IMR-90 (cell line): ENCODE measurements at regions not wholly inside any gene's neighbourhood (a gene's known extent, or its start where the extent isn't known, plus 50 kb on each side); places are given as distances from the start of the nearest gene placed in this dataset.

Experiments used
- ATAC-seq: fragments of 200-7000 bp; cut with Tn5 transposase; 2 replicates; pipeline ENCODE4 v1.9.1; 2020; ENCODE audit warnings: low read depth, mild to moderate bottlenecking, moderate library complexity
- BruUV-seq: library from RNA; stranded (reverse); fragments of 400-500 nt; replicated peaks from 2 replicates; lab custom pipeline; 2021; lab: Mats Ljungman, UMichigan
- CTCF ChIA-PET: fragments of 300-600 bp; formaldehyde crosslinking; extraction: SDS; loops from one replicate; lab custom pipeline; 2021; ENCODE audit warnings: antibody characterized with exemption; lab: Yijun Ruan, JAX
- POLR2A ChIA-PET: fragments of 300-600 bp; sonication (Branson Sonifier 250); formaldehyde crosslinking; loops from one replicate; lab custom pipeline; 2022; ENCODE audit warnings: antibody characterized with exemption; ENCODE audit not compliant: unreplicated experiment; lab: Charles Lee
- DNase-seq: peaks from one replicate; pipeline ENCODE4 v3.0.0; 2013
- H2AFZ ChIP-seq: replicated peaks from 2 replicates; pipeline ENCODE3; 2013; ENCODE audit warnings: low read length, mild to moderate bottlenecking; ENCODE audit not compliant: poor library complexity
- H2AK5ac ChIP-seq: 2 replicates; pipeline ENCODE4 v1.6.1; 2013; ENCODE audit warnings: low read depth, low read length, inconsistent platforms
- H2AK9ac ChIP-seq: replicated peaks from 2 replicates; pipeline ENCODE3; 2013; ENCODE audit warnings: mild to moderate bottlenecking, low read depth, low read length, moderate library complexity; ENCODE audit not compliant: poor library complexity
- H2BK120ac ChIP-seq: 2 replicates; pipeline ENCODE4 v1.6.1; 2013; ENCODE audit warnings: low read depth, low read length, inconsistent platforms
- H2BK15ac ChIP-seq: 3 replicates; pipeline ENCODE4 v1.6.1; 2013; ENCODE audit warnings: low read depth, low read length, inconsistent platforms
- H2BK20ac ChIP-seq: 2 replicates; pipeline ENCODE4 v1.6.1; 2013; ENCODE audit warnings: low read depth, mild to moderate bottlenecking, inconsistent platforms, low read length, moderate library complexity
- H2BK5ac ChIP-seq: 2 replicates; pipeline ENCODE4 v1.6.1; 2013; ENCODE audit warnings: mild to moderate bottlenecking, low read depth, low read length, inconsistent platforms; ENCODE audit not compliant: poor library complexity, severe bottlenecking
- H3K14ac ChIP-seq: replicated peaks from 2 replicates; pipeline ENCODE4 v1.6.1; 2013; ENCODE audit warnings: low read depth, low read length, inconsistent platforms
- H3K18ac ChIP-seq: 2 replicates; pipeline ENCODE4 v1.6.1; 2013; ENCODE audit warnings: low read depth, low read length, control low read depth
- H3K23ac ChIP-seq: 2 replicates; pipeline ENCODE4 v1.6.1; 2013; ENCODE audit warnings: low read depth, low read length, inconsistent platforms
- H3K27ac ChIP-seq: 2 replicates; pipeline ENCODE4 v1.5.1; 2013; ENCODE audit warnings: mild to moderate bottlenecking, control low read depth, low read length; ENCODE audit not compliant: insufficient read depth
- H3K27me3 ChIP-seq: 2 replicates; pipeline ENCODE4 v1.6.1; 2013; ENCODE audit warnings: low read length; ENCODE audit not compliant: control insufficient read depth, insufficient read depth
- H3K36me3 ChIP-seq: 2 replicates; pipeline ENCODE4 v1.6.1; 2013; ENCODE audit warnings: low read length, mixed read lengths; ENCODE audit not compliant: control insufficient read depth, insufficient read depth
- H3K4ac ChIP-seq: 2 replicates; pipeline ENCODE4 v1.6.1; 2013; ENCODE audit warnings: low read depth, low read length, inconsistent platforms
- H3K4me1 ChIP-seq: 2 replicates; pipeline ENCODE4 v1.6.1; 2013; ENCODE audit warnings: low read length, mixed read lengths; ENCODE audit not compliant: control insufficient read depth, insufficient read depth
- H3K4me2 ChIP-seq: 2 replicates; pipeline ENCODE4 v1.6.1; 2013; ENCODE audit warnings: low read depth, mild to moderate bottlenecking, control low read depth, low read length, moderate library complexity
- H3K4me3 ChIP-seq: 2 replicates; pipeline ENCODE4 v1.5.1; 2013; ENCODE audit warnings: low read depth, mild to moderate bottlenecking, control low read depth, low read length, moderate library complexity; ENCODE audit not compliant: insufficient read depth
- H3K56ac ChIP-seq: 2 replicates; pipeline ENCODE4 v1.6.1; 2013; ENCODE audit warnings: low read length, inconsistent platforms; ENCODE audit not compliant: insufficient read depth; ENCODE audit errors: extremely low read depth
- H3K79me1 ChIP-seq, 2 experiments: 2 replicates each; pipeline ENCODE4 v1.6.1; 2013; ENCODE audit warnings: low read length in 2 of 2, inconsistent platforms in 1 of 2, low read depth in 1 of 2
- H3K9ac ChIP-seq: 2 replicates; pipeline ENCODE4 v1.6.1; 2013; ENCODE audit warnings: low read depth, low read length, control low read depth
- H3K9me1 ChIP-seq: 2 replicates; pipeline ENCODE4 v1.6.1; 2013; ENCODE audit warnings: low read length, inconsistent platforms; ENCODE audit not compliant: insufficient read depth
- H3K9me3 ChIP-seq: 2 replicates; pipeline ENCODE4 v1.6.1; 2013; ENCODE audit warnings: low read length; ENCODE audit not compliant: control insufficient read depth, insufficient read depth
- H4K20me1 ChIP-seq: 2 replicates; pipeline ENCODE4 v1.6.1; 2013; ENCODE audit warnings: low read length, inconsistent platforms; ENCODE audit not compliant: insufficient read depth
- H4K5ac ChIP-seq: 2 replicates; pipeline ENCODE4 v1.6.1; 2013; ENCODE audit warnings: mild to moderate bottlenecking, low read depth, low read length, control low read depth
- H4K8ac ChIP-seq, 2 experiments: 2 replicates each; pipeline ENCODE4 v1.6.1; 2013; ENCODE audit warnings: low read depth in 2 of 2, low read length in 2 of 2, control low read depth in 1 of 2, inconsistent platforms in 1 of 2
- H4K91ac ChIP-seq: 2 replicates; pipeline ENCODE4 v1.6.1; 2013; ENCODE audit warnings: low read depth, low read length, inconsistent platforms; ENCODE audit not compliant: insufficient read depth
- BHLHE40 ChIP-seq: fragments of 150-350 bp; IDR thresholded peaks from 2 replicates; pipeline ENCODE4 v1.6.1; 2016; ENCODE audit warnings: mild to moderate bottlenecking, low read depth, low read length
- CEBPB ChIP-seq: IDR thresholded peaks from 2 replicates; pipeline ENCODE4 v1.6.1; 2012; ENCODE audit warnings: low read depth, low read length, improper control_type of control experiment
- CHD1 ChIP-seq: IDR thresholded peaks from 2 replicates; pipeline ENCODE4 v1.6.1; 2012; ENCODE audit warnings: low read depth, low read length, improper control_type of control experiment
- FOS ChIP-seq: fragments of 150-350 bp; IDR thresholded peaks from 2 replicates; pipeline ENCODE4 v1.6.1; 2016; ENCODE audit warnings: low read depth, low read length
- MAFK ChIP-seq: IDR thresholded peaks from 2 replicates; pipeline ENCODE4 v1.6.1; 2012; ENCODE audit warnings: low read depth, low read length, improper control_type of control experiment
- MAZ ChIP-seq: IDR thresholded peaks from 2 replicates; pipeline ENCODE4 v1.6.1; 2012; ENCODE audit warnings: low read depth, mild to moderate bottlenecking, low read length, improper control_type of control experiment, moderate library complexity, borderline replicate concordance
- MXI1 ChIP-seq: IDR thresholded peaks from 2 replicates; pipeline ENCODE4 v1.6.1; 2012; ENCODE audit warnings: low read depth, mild to moderate bottlenecking, low read length, moderate library complexity, borderline replicate concordance
- NFE2L2 ChIP-seq: fragments of 150-350 bp; IDR thresholded peaks from 2 replicates; pipeline ENCODE4 v1.6.1; 2016; ENCODE audit warnings: low read depth, mild to moderate bottlenecking, low read length
- POLR2A ChIP-seq: IDR thresholded peaks from 2 replicates; pipeline ENCODE4 v1.6.1; 2012; ENCODE audit warnings: mild to moderate bottlenecking, low read depth, low read length
- RAD21 ChIP-seq: IDR thresholded peaks from 2 replicates; pipeline ENCODE4 v1.6.1; 2012; ENCODE audit warnings: low read length, improper control_type of control experiment
- RCOR1 ChIP-seq: IDR thresholded peaks from 2 replicates; pipeline ENCODE4 v1.6.1; 2012; ENCODE audit warnings: mild to moderate bottlenecking, low read length, improper control_type of control experiment; ENCODE audit not compliant: insufficient replicate concordance
- RFX5 ChIP-seq: IDR thresholded peaks from 2 replicates; pipeline ENCODE4 v1.8.0; 2012; ENCODE audit warnings: low read depth, mild to moderate bottlenecking, low read length, moderate library complexity
- SMC3 ChIP-seq: fragments of 150-350 bp; IDR thresholded peaks from 2 replicates; pipeline ENCODE4 v1.6.1; 2016; ENCODE audit warnings: low read depth, mild to moderate bottlenecking, antibody characterized with exemption, low read length, moderate library complexity
- USF2 ChIP-seq: fragments of 150-350 bp; IDR thresholded peaks from 2 replicates; pipeline ENCODE4 v1.6.1; 2017; ENCODE audit warnings: mild to moderate bottlenecking, antibody characterized with exemption, low read length, low read depth
- WGBS, 2 experiments: methylation state at CpG; one replicate each; pipeline versions ENCODE4 v1.1.5 to v1.1.7; 2013; ENCODE audit warnings: missing lambda C conversion rate in 2 of 2; ENCODE audit not compliant: insufficient read length in 1 of 2; ENCODE audit errors: extremely low coverage in 2 of 2; 5-methylcytosine and 5-hydroxymethylcytosine counted together
- dilution Hi-C: fragments of 300-500 bp; cut with HindIII; formaldehyde crosslinking; loops from one replicate; pipeline ENCODE4 v1.14.3; 2018; ENCODE audit warnings: low sequenced_read_pairs; ENCODE audit not compliant: unreplicated experiment
- in situ Hi-C: fragments of 300-500 bp; cut with MboI; formaldehyde crosslinking; loops from 3 replicates; pipeline ENCODE4 v1.14.3; 2019; ENCODE audit warnings: low sequenced_read_pairs, inconsistent platforms, mixed read lengths
- intact Hi-C: fragments of 100-400 bp; cut with micrococcal nuclease; formaldehyde crosslinking; loops from 2 replicates; pipeline ENCODE4 v1.10.0; 2022
- TF ChIP-seq, protein P1 (sequence below): fragments of 150-350 bp; IDR thresholded peaks from 2 replicates; pipeline ENCODE4 v1.6.1; 2016; ENCODE audit warnings: low read depth, mild to moderate bottlenecking, low read length, moderate library complexity, borderline replicate concordance
- TF ChIP-seq, protein P2 (sequence below): conservative IDR thresholded peaks from 2 replicates; pipeline ENCODE4 v1.5.1; 2012; ENCODE audit warnings: mild to moderate bottlenecking, low read depth, low read length, improper control_type of control experiment

- ATAC-seq (no peak), DNase-seq (no peak)
- Histone ChIP-seq H3K18ac (no peak overlapping the region), H2AK5ac (no peak overlapping the region), H3K4me2 (no peak overlapping the region), H2AFZ (no peak overlapping the region), H4K5ac (no peak overlapping the region), H4K8ac (no peak overlapping the region), H2BK120ac (no peak overlapping the region), H3K4me1 (peaks cover 4% of the 10 kb centered on the region; the same call in 1 of the 2 replicates), H3K23ac (no peak overlapping the region), H3K9ac (no peak overlapping the region), H3K4me3 (no peak overlapping the region), H3K27me3 (no peaks in the 10 kb centered on the region), H2AK9ac (no peak overlapping the region), H3K4ac (no peak overlapping the region), H2BK15ac (no peak overlapping the region), H3K14ac (no peak overlapping the region), H2BK20ac (no peak overlapping the region), H2BK5ac (no peak overlapping the region), H3K56ac (no peak overlapping the region), H3K36me3 (no peaks in the 10 kb centered on the region), H3K79me1 (no peaks in the 10 kb centered on the region), H4K91ac (no peak overlapping the region), H3K9me1 (no peaks in the 10 kb centered on the region), H4K20me1 (no peaks in the 10 kb centered on the region), H3K27ac (no peak overlapping the region), H3K9me3 (peaks cover 1% of the 10 kb centered on the region; the same call in 1 of the 2 replicates)
- no CpG with 5 or more reads among the region's 2 CpGs for WGBS, 2 experiments
- ChIA-PET POLR2A (no interaction called here), CTCF (interaction anchor here (0.9 kb wide), 1 partner anchor 72 kb away, joined by 3 read pairs; no protein-coding TSS in a partner anchor)
- no TSS peak for BruUV-seq
- TF ChIP-seq RCOR1 (no peak), NFE2L2 (no peak), FOS (no peak), RAD21 (no peak), POLR2A (no peak), CEBPB (no peak), SMC3 (no peak), MXI1 (no peak), BHLHE40 (no peak), USF2 (no peak), RFX5 (no peak), MAFK (no peak), MAZ (no peak), CHD1 (no peak)
- TF ChIP-seq, protein P1, sequence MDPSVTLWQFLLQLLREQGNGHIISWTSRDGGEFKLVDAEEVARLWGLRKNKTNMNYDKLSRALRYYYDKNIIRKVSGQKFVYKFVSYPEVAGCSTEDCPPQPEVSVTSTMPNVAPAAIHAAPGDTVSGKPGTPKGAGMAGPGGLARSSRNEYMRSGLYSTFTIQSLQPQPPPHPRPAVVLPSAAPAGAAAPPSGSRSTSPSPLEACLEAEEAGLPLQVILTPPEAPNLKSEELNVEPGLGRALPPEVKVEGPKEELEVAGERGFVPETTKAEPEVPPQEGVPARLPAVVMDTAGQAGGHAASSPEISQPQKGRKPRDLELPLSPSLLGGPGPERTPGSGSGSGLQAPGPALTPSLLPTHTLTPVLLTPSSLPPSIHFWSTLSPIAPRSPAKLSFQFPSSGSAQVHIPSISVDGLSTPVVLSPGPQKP = no peak
- TF ChIP-seq, protein P2, sequence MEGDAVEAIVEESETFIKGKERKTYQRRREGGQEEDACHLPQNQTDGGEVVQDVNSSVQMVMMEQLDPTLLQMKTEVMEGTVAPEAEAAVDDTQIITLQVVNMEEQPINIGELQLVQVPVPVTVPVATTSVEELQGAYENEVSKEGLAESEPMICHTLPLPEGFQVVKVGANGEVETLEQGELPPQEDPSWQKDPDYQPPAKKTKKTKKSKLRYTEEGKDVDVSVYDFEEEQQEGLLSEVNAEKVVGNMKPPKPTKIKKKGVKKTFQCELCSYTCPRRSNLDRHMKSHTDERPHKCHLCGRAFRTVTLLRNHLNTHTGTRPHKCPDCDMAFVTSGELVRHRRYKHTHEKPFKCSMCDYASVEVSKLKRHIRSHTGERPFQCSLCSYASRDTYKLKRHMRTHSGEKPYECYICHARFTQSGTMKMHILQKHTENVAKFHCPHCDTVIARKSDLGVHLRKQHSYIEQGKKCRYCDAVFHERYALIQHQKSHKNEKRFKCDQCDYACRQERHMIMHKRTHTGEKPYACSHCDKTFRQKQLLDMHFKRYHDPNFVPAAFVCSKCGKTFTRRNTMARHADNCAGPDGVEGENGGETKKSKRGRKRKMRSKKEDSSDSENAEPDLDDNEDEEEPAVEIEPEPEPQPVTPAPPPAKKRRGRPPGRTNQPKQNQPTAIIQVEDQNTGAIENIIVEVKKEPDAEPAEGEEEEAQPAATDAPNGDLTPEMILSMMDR = no peak
- in situ Hi-C loops = no loop called here
- dilution Hi-C loops = no loop called here
- intact Hi-C loops = no loop called here
Measured at GRCh38 chr4:123529278-123529568, 132.6 kb downstream of the SPRY1 start.
